T-helper 22 cell (primary cell): ENCODE measurements at regions not wholly inside any gene's neighbourhood (a gene's known extent, or its start where the extent isn't known, plus 50 kb on each side); places are given as distances from the start of the nearest gene placed in this dataset.

Source experiments
- DNase-seq: peaks from one replicate; pipeline ENCODE4 v3.0.0-alpha.2; 2020; ENCODE audit warnings: low read depth

- DNase-seq, result peak; percentile 13
Measured at GRCh38 chr3:195634426-195635261, 50.9 kb upstream of the APOD start.
